GM18858 (cell line): ENCODE measurements at regions not wholly inside any gene's neighbourhood (a gene's known extent, or its start where the extent isn't known, plus 50 kb on each side); places are given as distances from the start of the nearest gene placed in this dataset.
"Not testable (repeated sequence)": the region's sequence is repeated elsewhere in the genome, so short reads cannot be mapped to it uniquely, and the experiment has no call there.

Experiments used
- ATAC-seq: cut with Tn5 transposase; IDR thresholded peaks from one replicate; pipeline ENCODE4 v1.9.1; 2021; ENCODE audit not compliant: unreplicated experiment

DNA sequence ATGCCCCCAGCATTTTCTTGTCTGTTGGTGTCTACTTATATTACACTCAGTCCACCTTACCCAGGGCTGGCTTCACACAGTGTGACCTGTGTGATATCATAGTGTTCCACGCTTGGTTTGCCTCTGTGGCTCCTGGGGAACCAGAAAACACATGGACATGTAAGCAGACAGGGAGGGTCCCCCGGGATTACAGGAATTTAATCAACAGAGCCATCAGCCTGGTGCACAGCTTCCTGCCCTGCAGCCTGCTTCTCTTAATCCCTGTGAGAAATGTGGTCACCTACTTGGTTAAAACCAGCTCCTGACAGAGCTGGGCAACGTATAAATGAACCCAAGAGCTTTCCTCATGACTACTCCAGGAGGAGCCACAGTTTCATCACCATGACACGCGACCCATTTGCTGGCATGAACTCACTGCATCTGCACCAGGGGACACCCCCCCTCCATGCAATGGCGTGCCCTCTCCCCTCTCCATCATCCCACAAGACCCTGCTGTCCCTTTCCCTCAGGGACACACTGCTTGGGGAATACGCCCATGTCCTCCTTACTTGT, 152.1 kb downstream of the UQCRFS1 start:
- no peak for ATAC-seq

DNA sequence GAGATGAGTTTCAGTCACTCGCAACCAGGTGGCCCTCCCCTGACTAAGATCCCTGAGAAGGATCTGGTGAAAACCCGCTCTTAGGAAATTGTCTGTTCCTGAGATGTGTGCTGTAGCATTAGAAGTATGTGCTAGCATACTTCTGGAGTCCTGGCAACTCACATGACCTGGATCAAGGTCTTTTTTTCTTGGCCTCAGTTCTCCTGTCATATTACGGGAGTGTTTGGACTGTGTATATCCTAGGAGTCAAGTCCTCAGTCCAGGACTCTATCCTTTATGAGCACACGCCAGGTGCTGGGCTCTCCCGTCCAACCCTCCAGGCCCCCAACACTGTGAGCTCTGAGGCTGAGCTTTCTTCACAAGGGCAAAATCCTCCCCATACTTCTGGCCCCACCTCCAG, 156.4 kb downstream of the UQCRFS1 start:
- ATAC-seq = no peak

DNA sequence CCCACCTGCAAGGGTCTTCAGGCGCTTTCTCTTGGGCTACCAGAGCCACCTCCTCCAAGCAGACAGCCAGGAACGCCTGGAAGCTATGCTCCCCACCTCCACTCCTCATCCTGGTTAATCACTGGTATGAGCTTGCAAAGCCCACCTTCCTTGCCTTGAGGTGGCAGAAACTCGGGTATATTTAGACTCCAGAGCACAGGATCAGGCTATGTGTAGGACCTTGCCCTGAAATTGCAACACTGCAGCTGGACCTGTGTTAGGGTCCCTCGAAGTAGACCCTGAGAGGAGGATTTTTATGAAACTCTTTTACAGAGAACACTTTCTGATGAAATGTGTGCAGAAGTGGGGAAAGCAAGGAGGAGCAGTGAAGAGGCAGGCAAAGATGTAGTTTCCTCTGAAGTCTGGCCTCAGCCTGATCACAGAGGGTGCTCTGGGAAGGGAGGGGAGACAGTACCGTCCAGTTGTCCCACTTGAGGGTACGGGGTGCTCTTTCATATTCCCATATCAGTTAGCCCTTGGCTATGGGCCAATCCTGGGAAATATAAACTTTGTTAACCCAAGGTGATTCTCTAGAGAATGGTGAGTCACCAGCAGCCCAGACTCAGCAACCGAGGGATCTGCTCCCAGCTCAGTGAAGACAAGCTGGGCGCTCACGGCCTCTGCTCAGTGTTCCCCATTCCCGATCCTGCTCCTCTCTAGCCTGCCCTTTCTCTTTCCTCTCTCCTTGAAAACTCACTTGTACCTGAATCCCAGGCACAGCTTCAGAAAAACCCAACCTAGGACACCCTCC, 157.9 kb downstream of the UQCRFS1 start:
- no peak for ATAC-seq

DNA sequence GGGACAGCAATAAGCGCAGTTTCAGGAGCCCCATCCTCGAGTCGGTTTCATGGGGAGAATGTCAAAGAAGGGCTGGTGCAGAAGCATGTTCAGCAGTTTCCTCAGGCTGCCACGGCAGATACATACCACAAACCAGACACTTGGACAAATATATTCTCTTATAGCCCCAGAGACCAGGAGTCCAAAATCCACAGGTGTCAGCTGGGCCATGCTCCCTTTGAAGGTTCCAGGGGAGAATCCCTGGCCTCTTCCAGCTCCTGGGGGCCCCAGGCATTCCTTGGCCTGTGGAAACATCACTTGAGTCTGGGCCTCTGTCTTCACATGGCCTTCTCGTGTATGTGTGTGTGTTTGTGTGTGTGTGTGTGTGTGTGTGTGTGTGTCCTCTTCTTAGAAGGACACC, 164.1 kb downstream of the UQCRFS1 start:
- no peak for ATAC-seq

DNA sequence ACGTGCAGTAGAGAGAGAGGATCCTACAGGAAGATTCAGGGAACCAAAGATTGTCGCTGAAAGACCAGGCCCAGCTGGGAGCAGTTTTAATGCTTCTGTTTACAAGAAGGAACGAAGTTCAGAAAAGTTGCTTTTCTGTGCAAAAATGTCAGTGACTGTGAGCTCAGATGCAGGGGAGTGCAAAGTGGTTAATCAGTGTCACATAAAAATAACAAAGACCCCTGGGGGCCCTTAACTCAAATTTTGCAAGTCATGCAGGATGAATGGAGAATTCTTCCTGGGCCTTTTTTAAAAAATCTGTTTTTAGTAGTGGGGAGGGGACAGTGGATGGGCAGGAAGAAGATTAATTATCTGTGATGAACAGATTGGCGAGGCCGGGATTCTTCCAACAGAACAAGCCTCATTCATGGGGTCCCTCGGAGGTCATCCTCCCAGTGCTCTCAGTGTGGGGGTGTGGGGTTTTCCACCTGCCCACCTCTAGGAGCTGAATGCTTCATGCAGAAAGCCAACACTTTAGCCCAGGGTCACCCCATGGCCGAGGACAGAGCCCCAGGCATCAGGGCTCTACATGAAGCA, 167.2 kb downstream of the UQCRFS1 start:
- ATAC-seq = no peak

DNA sequence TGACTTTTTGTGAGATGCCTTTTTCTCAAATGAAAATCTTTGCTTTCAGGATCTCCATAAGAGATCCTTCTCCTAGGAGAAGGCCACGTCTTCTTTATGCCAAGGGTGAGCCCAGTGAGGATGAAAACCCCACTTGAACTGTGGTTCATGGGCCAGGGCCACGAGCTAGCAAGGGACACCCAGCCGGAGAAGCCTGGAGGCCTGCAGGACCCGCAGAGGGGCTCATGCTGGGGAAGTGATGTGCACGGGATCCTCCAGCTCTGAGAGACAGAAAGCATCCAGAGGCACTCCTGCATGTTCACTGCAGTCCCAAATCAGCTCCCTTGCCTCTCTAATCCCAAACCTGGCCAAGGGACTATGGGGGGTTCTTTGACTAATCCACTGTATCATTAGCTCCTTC, 168.9 kb downstream of the UQCRFS1 start:
- ATAC-seq = no peak

DNA sequence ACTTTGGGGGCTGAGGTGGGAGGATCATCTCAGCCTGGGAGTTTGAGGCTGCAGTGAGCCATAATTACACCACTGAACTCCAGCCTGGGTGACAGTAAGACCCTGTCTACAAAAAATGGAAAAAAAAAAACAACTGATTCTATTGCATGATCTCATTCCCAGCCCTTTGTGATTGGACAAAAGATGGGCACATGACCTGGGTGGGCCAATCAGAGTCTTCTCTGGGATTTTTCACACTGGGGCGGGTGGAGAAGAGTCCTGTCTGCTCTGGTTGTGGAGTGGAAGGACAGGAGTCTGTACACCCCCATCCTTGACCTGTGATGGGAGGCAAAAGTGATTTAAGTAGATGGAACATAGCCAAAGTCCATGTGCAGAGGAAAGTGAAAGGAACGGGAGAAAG, 170.5 kb downstream of the UQCRFS1 start:
- no peak for ATAC-seq

DNA sequence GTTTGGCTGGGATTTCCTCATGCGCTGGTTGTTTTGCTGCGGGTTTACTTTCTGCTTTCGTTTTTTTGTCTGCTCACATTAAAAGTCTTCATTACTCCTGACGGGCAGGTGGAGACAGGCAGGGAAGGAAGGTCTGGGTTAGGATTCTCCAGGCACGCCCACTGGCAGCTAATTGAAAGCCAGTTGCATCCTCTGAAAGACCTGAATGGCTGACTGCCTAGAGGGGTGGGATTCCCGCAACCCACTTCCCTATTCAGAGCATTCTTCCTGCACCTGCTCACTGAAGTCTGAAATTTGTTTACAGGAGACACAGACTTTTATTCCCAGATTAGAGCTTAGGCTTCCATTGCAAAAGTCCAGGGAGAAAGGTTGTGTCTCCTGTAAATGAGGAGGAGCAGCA, 172.0 kb downstream of the UQCRFS1 start:
- no peak for ATAC-seq

DNA sequence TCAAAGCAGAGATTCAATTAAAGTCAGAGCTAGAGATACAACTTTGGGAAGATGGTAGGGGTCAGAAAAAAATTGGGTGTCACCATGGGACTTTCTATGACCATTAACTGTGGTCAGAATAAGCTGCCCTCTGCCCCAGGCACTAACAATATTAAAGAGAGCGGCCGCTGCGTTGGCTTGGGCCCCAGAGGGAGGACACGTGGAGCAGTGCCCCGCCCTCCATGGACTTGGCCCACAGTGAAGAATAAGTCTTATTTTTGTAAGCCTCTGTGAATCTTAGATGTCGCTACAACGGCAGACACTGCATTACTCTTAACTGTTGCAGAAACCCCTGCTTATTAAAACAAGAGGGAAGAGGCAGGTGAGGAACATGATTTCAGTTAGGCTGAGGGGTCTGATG, 172.7 kb downstream of the UQCRFS1 start:
- ATAC-seq = no peak

DNA sequence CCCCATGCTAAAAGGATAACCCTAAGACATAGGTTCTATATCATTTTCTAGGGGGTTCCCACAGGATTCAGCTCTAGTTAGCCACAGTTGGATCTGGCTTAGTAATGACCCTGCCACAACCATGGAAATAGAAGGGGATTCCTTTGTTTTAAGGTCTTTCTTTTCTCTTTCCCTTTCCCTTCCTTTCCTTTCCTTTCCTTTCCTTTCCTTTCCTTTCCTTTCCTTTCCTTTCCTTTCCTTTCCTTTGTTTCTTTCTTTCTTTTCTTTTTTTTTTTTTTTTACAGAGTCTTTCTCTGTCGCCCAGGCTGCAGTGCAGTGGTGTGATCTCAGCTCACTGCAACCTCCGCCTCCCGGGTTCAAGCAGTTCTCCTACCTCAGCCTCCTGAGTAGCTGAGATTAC, 173.9 kb downstream of the UQCRFS1 start:
- not testable (repeated sequence) for ATAC-seq

DNA sequence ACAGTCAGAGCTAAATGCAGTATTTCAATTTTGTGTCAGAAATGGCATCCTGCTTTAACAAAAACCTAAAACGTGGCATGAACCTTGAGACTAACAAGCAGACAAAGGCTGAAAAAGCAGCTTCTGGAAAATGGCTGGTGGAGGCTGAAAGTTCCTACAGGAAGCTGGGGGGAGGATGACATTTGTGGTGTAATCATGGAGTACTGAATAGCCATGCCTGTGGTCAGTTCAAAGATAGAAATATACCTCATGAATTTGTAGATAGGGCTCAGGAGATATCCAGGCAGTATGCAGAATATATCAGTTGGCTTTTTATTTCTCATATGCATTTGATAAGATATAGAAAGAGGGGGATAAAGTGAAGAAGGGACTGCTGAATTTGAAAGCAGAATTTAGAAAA, 181.7 kb downstream of the UQCRFS1 start:
- no peak for ATAC-seq

DNA sequence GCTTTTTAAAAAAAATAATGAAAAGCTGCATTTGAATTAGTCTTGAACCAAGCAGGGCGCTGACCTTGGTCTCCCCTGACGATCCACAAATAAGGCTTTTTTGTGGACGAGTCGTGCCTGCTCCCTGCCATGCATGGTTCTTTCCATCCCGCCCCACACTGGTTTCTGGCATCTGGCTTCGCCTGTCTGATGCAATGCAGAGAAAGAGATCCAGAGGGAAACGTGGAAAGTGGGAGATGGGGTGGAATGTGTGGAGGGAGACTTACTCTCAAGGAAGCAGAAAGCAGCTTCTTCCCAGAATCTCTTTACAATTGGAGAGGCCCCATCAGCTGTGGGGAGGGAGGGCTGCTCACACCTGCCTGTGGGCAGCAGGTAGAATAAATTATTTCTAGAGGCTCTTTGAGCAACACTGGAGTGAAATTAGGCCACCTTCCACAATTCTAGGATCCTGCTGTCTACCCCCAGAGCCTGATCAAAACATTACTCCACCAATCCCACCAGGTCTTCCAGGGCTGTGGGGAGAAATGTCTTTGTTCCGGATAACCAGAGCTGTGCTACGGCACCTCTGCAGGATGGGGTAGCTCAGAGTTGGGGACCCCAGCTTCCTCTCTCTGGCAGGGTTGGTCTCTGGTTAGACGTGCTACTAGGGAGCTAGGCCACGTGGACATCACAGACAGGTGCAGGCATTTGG, 183.5 kb downstream of the UQCRFS1 start:
- no peak for ATAC-seq

DNA sequence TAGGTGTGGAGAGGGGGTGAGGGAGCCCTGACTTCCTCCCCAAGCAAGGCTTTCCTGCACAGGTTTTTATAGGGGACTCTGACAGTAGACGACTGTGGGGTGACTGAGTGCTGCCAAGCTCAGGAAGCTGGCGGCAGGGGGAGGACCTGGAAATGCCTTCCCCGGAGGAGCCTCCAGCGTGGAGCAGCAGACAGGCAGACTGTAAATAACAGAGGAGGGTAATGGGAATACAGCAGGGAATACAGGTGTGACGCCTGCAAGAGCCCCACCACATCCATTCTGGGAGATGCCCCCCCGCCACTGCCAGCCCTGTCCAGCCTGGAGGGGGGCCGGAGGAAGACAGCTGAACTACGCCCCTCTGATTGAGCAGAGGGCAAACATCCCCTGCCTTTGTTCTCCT, 190.4 kb downstream of the UQCRFS1 start:
- ATAC-seq = no peak

DNA sequence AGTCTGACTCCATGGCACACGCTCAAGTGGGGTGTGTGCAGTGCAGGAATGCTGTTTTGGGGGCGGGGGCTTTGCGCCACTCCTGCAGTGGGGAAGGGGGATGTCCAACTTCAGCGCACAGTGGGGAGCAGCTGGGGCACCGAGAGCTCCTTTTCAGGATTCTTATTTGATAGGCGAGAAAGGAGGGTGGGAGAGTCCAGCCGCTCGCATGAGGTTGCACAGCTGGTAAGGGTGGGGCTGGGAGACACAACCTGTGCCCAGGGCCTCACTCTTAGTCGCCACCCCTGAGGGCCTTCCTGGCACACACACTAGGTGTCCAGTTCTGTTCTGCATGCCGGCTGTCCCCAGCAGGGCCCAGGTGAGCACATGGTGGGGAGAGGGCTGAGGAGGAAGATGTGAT, 190.8 kb downstream of the UQCRFS1 start:
- no peak for ATAC-seq

DNA sequence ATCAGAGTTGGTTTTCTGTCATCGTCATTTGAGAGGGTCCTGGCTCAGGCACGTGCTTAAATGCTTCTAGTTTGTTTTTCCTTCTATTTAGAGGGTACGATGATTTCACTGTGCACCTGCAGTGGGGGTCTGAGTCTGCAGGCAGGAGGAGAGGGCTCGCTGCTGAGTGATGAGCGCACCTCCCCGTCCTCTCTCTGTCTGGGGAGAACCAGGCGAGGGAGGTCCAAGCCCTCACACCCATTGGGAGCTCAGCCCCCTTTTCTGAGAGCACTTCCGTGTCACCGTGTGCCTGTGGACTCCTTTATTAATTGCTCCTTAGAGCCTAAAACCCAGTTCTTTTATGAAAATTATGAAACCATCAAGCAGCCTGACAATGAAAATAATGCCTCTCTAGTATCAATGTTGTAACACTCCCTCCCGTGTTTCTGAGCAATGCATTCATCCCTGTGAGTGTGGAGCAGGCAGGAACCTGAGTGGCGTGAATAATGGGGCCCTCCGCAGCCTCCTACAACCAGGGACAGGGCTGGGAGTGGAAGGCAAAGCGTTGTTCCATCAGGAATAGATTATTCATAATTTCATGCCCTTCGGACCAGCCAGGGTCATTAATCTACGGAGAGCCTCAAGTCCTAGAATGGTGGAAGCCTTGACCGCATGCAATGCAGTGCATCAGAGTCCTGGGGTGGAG, 191.6 kb downstream of the UQCRFS1 start:
- no peak for ATAC-seq

DNA sequence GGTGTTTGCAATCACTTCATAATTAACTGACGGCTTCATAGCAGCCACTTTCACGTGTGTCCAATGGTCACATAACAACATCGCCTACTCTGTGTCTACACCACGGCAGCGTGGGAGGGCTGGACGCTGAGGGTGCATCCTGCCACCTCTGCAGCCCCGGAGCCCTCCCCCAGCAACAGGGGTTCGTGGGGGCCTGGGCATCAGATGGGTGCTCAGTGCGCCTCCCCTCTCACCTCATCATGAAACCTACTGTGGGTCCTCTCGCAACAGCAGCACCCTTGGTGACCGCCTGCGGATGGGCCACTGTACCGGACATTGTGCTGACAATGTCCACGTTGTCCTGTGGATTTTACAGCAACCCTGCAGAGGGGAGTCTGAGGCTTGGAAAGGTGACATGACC, 193.5 kb downstream of the UQCRFS1 start:
- ATAC-seq = no peak

DNA sequence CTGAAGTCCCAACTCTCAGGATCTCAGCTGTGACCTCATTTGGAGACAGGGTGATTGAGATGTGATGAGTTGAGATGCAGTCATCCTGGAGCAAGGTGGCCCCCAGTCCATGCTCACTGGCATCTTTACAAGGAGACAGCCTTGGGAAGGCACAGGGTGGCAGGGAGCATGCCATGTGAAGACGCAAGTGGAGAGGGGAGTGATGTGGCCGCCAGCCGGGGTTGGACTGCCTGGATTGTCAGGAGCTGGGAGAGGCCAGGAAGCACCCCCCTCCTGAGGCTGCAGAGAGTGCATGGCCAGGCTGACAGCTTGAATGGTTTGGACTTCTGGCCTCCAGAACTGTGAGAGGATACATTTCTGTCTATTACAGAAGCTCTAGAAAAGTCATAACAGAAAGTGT, 194.4 kb downstream of the UQCRFS1 start:
- no peak for ATAC-seq

DNA sequence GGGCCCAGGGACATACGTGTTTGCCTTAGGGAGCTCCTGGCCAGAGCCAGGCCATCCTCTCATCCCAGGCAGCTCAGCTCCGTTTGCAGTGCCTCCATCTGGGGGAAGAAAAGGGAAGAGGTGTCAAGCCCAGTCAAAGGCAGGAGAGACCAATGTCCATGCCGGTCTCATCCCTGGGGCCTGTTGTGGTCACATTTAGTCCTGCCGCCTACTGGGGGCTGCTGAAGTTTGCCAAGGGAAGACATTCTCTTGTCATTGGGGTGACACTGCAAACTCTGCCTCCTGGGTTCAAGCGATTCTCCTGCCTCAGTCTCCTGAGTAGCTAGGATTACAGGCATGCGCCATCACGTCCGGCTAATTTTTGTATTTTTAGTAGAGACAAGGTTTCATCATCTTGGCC, 195.2 kb downstream of the UQCRFS1 start:
- ATAC-seq = no peak

DNA sequence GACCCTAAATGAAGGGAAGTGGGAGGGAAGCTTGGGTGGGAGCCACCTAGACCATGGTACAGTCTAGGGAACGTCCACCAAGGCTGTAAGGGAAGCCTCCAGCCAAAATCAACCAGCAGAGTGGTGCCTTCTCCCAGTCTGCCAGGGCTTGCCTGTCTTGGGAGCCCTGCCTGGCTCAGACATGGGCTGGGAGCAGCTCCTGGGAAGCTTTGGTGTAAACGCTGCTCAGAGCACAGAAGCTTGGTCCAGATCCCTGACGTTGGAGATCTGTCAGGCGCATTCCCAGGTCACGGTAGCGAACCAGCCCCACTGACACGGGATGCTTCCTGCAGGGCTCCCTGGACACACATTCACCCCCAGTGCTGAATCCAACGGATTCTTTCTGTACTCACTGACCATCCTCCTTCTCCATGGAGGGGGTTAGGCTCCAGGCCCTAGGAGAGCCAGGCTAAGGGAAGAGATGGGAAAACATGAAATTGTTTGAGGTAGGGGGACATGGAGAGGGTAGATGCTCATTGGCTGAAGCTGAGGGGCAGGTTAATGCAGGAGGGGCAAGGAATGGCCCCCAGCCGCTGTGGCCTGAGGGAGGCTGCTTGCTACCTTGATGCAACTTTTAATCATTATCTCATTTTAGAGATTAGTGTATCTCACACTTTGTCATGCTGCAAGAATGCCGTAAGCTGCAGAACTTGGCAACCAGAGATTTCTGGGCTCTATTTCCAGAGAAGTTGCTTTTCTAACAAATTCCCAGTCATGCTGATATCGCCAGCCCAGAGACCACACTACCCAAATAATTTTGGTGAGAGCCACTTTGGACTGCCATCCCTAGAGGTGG, 195.8 kb downstream of the UQCRFS1 start:
- ATAC-seq = no peak

DNA sequence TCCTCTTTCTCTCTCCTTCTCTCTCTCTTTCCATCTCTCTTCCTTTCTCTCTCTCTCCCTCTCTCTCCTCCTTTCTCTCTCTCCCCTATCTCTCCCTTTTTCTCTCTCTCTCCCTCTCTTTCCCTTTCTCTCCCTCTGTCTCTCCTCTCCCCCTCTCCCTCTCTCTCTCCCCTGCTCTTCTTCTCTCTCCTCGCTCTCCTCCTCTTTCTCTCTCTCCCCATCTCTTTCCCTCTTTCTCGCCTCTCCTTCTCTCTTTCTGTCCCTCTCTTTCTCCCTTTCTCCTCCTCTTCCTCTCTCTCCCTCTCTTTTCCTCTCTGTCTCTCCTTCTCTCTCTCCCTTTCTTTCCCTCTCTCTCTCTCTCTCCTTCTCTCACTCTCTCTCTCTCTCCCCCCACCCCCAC, 196.6 kb downstream of the UQCRFS1 start:
- ATAC-seq = no peak

DNA sequence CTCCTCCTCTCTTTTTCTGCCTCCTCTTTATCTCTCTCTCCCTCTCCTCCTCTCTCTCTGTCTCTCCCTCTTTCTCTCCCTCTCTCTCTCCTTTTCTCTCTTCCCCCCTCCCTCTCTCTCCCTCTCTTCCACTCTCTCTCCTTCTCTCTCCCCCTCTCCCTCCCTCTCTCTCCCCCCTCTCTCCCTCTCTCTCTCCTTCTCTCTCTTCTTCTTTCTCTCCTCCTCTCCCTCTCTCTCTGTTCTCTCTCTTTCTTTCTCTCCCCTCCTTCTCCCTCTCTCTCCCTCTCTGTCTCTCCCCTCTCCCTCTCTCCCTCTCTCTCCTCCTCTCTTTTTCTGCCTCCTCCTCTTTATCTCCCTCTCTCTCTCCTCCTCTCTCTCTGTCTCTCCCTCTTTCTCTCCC, 197.4 kb downstream of the UQCRFS1 start:
- ATAC-seq = no peak
